ENCODE measurements at regions not wholly inside any gene's neighbourhood (a gene's known extent, or its start where the extent isn't known, plus 50 kb on each side); places are given as distances from the start of the nearest gene placed in this dataset.
"Not testable (repeated sequence)": the region's sequence is repeated elsewhere in the genome, so short reads cannot be mapped to it uniquely, and the experiment has no call there.

GRCh38 chr14:105995011-105995710 is 468.8 kb downstream of the TMEM121 start:
- not testable (repeated sequence) for TF ChIP-seq POLR2A (IDR thresholded peaks at IDR 0.05)
- TF ChIP-seq, protein P1, sequence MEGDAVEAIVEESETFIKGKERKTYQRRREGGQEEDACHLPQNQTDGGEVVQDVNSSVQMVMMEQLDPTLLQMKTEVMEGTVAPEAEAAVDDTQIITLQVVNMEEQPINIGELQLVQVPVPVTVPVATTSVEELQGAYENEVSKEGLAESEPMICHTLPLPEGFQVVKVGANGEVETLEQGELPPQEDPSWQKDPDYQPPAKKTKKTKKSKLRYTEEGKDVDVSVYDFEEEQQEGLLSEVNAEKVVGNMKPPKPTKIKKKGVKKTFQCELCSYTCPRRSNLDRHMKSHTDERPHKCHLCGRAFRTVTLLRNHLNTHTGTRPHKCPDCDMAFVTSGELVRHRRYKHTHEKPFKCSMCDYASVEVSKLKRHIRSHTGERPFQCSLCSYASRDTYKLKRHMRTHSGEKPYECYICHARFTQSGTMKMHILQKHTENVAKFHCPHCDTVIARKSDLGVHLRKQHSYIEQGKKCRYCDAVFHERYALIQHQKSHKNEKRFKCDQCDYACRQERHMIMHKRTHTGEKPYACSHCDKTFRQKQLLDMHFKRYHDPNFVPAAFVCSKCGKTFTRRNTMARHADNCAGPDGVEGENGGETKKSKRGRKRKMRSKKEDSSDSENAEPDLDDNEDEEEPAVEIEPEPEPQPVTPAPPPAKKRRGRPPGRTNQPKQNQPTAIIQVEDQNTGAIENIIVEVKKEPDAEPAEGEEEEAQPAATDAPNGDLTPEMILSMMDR (IDR thresholded peaks at IDR 0.05), result not testable (repeated sequence)

All from heart left ventricle (tissue), 13 donors.